ENCODE measurements at regions not wholly inside any gene's neighbourhood (a gene's known extent, or its start where the extent isn't known, plus 50 kb on each side); places are given as distances from the start of the nearest gene placed in this dataset.

DNA sequence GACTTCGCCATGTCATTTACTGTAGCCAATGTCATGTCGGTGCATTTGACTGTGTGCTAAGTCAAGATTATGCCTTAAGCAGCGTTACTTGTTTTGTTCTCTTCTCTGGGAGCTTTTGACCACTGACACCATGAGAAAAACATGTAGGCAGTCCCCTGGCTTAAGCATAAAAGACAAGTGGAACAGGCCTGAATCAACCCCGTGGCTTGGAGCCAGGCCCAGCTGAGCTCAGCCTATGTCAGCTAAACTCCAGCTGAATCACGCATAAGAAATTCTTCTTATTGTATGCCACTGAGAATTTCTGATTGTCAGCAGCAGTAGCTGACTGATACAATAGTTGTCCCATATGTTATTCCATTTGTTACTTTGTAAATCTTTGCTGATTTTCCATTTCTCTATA lies 261.9 kb downstream of the CBLL2 start:
- no peak overlapping the region for H3K4me3 Mint-ChIP-seq (ENCODE audit: low read depth)
- H3K36me3 Mint-ChIP-seq (ENCODE audit: insufficient read depth) = no peaks in the 10 kb centered on the region
- H3K27me3 Mint-ChIP-seq = no peaks in the 10 kb centered on the region
- TF ChIP-seq, protein P1, sequence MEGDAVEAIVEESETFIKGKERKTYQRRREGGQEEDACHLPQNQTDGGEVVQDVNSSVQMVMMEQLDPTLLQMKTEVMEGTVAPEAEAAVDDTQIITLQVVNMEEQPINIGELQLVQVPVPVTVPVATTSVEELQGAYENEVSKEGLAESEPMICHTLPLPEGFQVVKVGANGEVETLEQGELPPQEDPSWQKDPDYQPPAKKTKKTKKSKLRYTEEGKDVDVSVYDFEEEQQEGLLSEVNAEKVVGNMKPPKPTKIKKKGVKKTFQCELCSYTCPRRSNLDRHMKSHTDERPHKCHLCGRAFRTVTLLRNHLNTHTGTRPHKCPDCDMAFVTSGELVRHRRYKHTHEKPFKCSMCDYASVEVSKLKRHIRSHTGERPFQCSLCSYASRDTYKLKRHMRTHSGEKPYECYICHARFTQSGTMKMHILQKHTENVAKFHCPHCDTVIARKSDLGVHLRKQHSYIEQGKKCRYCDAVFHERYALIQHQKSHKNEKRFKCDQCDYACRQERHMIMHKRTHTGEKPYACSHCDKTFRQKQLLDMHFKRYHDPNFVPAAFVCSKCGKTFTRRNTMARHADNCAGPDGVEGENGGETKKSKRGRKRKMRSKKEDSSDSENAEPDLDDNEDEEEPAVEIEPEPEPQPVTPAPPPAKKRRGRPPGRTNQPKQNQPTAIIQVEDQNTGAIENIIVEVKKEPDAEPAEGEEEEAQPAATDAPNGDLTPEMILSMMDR (IDR thresholded peaks at IDR 0.05; ENCODE audit: unreplicated experiment) = no peak
- no peak overlapping the region for H3K27ac Mint-ChIP-seq
- peaks cover 13% of the 10 kb centered on the region for H3K4me1 Mint-ChIP-seq (ENCODE audit: low read depth)
- no peak for DNase-seq (ENCODE audit: low spot score, unreplicated experiment)
- peaks cover 4% of the 10 kb centered on the region for H3K9me3 Mint-ChIP-seq (ENCODE audit: low read depth)

DNA sequence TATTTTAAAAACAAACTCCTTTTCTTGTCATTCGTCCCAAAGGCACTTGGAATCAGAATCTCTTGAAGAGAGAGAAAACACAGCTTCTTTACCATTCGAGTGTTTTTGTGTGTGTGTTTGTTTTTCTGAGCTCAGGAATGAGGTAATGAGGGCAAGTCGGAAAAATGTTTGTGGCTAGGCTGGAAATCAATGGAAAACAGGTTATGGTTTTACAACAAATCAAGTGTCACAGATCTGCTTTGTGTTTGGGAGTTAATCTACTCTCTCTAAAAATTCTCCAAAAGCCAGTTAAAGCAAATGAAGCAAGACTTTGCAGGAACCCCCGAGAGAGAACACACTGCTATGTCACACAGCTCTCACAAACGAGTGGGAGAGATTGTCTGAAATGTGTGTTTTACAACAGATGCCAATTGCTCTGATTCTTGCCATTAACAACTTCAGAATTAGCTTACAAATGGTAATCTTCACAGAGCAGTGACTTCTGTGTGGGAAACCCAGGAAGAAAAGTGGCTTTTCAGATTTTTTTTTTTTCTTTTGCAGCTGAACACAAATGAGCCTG lies 264.1 kb downstream of the CBLL2 start:
- H3K27me3 Mint-ChIP-seq = no peaks in the 10 kb centered on the region
- H3K4me1 Mint-ChIP-seq (ENCODE audit: low read depth) = peaks cover 13% of the 10 kb centered on the region
- peak overlapping the region; percentile 43 for H3K27ac Mint-ChIP-seq
- TF ChIP-seq, protein P1 (IDR thresholded peaks at IDR 0.05; ENCODE audit: unreplicated experiment) = no peak
- H3K9me3 Mint-ChIP-seq (ENCODE audit: low read depth) = no peaks in the 10 kb centered on the region
- peak overlapping the region; percentile 23 for H3K4me3 Mint-ChIP-seq (ENCODE audit: low read depth)
- DNase-seq (ENCODE audit: low spot score, unreplicated experiment) = no peak
- H3K36me3 Mint-ChIP-seq (ENCODE audit: insufficient read depth) = no peaks in the 10 kb centered on the region

DNA sequence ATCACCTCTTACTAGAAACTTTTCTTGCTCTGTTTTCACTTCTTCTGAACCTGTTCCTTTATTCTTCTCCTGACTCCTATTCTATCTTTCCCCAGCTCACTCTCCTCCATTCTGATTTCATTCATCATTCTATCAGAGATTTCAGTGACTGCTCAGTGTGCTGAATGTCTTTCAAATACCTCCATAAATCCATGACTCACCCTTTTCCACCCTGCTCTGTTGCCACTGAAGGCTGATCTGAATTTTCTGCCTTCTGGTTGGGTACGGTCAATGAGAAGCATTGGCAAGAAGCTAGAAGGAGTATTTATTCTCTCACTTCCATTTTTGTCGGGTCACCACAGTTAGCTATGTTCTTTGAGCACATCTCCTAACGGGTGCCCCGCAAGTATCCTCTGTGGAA lies 265.9 kb downstream of the CBLL2 start:
- no peaks in the 10 kb centered on the region for H3K9me3 Mint-ChIP-seq (ENCODE audit: low read depth)
- no peak for DNase-seq (ENCODE audit: low spot score, unreplicated experiment)
- no peak overlapping the region for H3K27ac Mint-ChIP-seq
- H3K4me1 Mint-ChIP-seq (ENCODE audit: low read depth) = peaks cover 13% of the 10 kb centered on the region
- H3K27me3 Mint-ChIP-seq = no peaks in the 10 kb centered on the region
- no peak overlapping the region for H3K4me3 Mint-ChIP-seq (ENCODE audit: low read depth)
- TF ChIP-seq, protein P1 (IDR thresholded peaks at IDR 0.05; ENCODE audit: unreplicated experiment) = no peak
- H3K36me3 Mint-ChIP-seq (ENCODE audit: insufficient read depth) = no peaks in the 10 kb centered on the region

DNA sequence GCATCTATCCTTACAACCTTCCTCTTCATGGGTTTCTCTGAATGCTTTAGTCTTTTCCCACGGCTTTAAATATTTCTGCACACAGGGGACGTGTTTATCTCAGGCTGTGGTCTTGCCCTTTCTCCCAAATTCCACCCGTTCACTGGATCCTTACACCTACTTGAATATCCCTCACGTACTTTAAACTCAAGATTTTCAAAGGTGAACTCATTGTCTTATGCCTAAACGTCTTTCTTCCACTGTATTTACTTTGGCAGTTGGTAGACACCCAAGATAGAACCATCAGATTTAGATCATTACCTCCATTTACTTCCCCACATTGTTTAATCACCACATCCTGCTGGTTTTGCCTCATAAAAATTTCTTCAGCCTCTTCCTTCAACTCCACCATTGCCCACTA lies 269.2 kb downstream of the CBLL2 start:
- no peak overlapping the region for H3K27ac Mint-ChIP-seq
- no peaks in the 10 kb centered on the region for H3K9me3 Mint-ChIP-seq (ENCODE audit: low read depth)
- H3K4me1 Mint-ChIP-seq (ENCODE audit: low read depth) = peaks cover 6% of the 10 kb centered on the region
- no peak overlapping the region for H3K4me3 Mint-ChIP-seq (ENCODE audit: low read depth)
- TF ChIP-seq, protein P1 (IDR thresholded peaks at IDR 0.05; ENCODE audit: unreplicated experiment) = no peak
- H3K27me3 Mint-ChIP-seq = no peaks in the 10 kb centered on the region
- H3K36me3 Mint-ChIP-seq (ENCODE audit: insufficient read depth) = no peaks in the 10 kb centered on the region
- DNase-seq (ENCODE audit: low spot score, unreplicated experiment) = no peak

DNA sequence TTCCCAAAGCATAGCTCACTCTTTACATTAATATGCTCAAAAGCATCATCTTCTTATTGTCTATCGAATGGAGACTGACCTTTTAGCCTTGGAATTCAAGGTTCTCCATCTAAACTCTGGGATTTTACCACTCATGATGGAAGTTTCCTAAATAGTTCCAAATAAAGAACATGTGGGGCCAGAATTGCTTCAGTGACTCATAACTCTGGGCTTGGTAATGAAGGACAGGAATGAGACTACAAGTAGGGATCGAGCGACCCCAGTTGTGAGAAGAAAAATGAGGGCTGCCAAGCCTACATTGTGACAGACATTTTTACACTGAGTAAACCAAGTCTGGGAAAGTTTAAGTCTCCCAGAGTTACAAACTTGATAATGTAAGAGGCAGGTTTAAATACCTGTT lies 269.9 kb downstream of the CBLL2 start:
- Mint-ChIP-seq H3K27ac (no peak overlapping the region), H3K36me3 (ENCODE audit: insufficient read depth) (no peaks in the 10 kb centered on the region), H3K4me1 (ENCODE audit: low read depth) (peaks cover 3% of the 10 kb centered on the region), H3K9me3 (ENCODE audit: low read depth) (no peaks in the 10 kb centered on the region), H3K4me3 (ENCODE audit: low read depth) (no peak overlapping the region), H3K27me3 (no peaks in the 10 kb centered on the region)
- TF ChIP-seq, protein P1 (IDR thresholded peaks at IDR 0.05; ENCODE audit: unreplicated experiment) = no peak
- DNase-seq (ENCODE audit: low spot score, unreplicated experiment) = no peak

Measured in progenitor cell of endocrine pancreas (in vitro differentiated cells).